ENCODE measurements at regions not wholly inside any gene's neighbourhood (a gene's known extent, or its start where the extent isn't known, plus 50 kb on each side); places are given as distances from the start of the nearest gene placed in this dataset.

GRCh38 chr13:27004326-27004725 lies 167.3 kb downstream of the USP12 start:
- no peak overlapping the region for H3K27ac Mint-ChIP-seq (ENCODE audit: unreplicated experiment)
- peaks cover 30% of the 10 kb centered on the region for H3K4me1 Mint-ChIP-seq (ENCODE audit: low read depth, unreplicated experiment)
- no peak overlapping the region for H3K4me3 Mint-ChIP-seq (ENCODE audit: unreplicated experiment)
- peaks cover 19% of the 10 kb centered on the region for H3K27me3 Mint-ChIP-seq (ENCODE audit: unreplicated experiment)
- no peak for DNase-seq
- H3K9me3 Mint-ChIP-seq (ENCODE audit: unreplicated experiment): peaks cover 21% of the 10 kb centered on the region
- no peak for TF ChIP-seq CTCF (IDR thresholded peaks at IDR 0.05; ENCODE audit: partially characterized antibody, unreplicated experiment)
- H3K36me3 Mint-ChIP-seq (ENCODE audit: unreplicated experiment): peaks cover 4% of the 10 kb centered on the region

DNA sequence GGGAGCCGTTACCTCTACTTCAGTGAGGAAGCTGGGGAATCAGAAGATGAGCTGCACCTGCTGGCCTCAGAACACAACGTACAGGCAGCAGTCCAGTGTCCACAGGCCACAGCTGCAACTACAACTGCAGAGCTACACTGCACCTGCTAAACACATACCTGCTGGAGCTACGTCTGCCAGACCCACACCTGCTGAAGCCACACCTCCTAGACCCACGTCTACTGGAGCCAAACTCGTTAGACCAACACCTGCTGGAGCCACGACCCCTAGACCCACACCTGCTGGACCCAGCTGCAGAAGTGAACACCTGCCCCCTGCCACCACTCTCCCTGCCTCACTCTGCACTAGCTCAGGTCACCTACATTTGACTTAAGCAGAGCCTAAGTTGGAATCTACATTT lies 169.9 kb downstream of the USP12 start:
- H3K4me1 Mint-ChIP-seq (ENCODE audit: low read depth, unreplicated experiment): peaks cover 23% of the 10 kb centered on the region
- TF ChIP-seq CTCF (IDR thresholded peaks at IDR 0.05; ENCODE audit: partially characterized antibody, unreplicated experiment): no peak
- H3K36me3 Mint-ChIP-seq (ENCODE audit: unreplicated experiment): peaks cover 4% of the 10 kb centered on the region
- no peak overlapping the region for H3K27ac Mint-ChIP-seq (ENCODE audit: unreplicated experiment)
- no peak for DNase-seq
- no peak overlapping the region for H3K4me3 Mint-ChIP-seq (ENCODE audit: unreplicated experiment)
- H3K9me3 Mint-ChIP-seq (ENCODE audit: unreplicated experiment): peaks cover 12% of the 10 kb centered on the region
- H3K27me3 Mint-ChIP-seq (ENCODE audit: unreplicated experiment): peaks cover 14% of the 10 kb centered on the region

DNA sequence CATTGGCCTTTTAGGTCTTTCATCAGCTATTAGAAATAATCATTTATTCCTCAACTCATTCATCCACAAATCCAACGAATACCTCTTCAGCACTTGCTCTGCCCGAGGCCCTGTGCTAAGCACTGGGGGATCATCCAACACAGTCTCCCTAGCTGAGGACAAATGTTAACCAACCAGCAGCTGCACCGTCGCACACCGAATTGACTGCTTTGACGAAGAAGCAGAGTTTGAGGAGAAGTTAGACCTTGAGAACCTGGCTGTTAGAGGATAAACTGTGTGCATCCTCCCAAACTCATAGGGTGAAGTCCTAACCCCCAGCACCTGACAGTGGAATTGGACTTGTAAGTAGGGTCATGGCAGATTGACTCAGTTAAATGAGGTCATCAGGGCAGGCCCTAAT lies 170.9 kb downstream of the USP12 start:
- DNase-seq: no peak
- peaks cover 10% of the 10 kb centered on the region for H3K9me3 Mint-ChIP-seq (ENCODE audit: unreplicated experiment)
- peaks cover 11% of the 10 kb centered on the region for H3K27me3 Mint-ChIP-seq (ENCODE audit: unreplicated experiment)
- TF ChIP-seq CTCF (IDR thresholded peaks at IDR 0.05; ENCODE audit: partially characterized antibody, unreplicated experiment): no peak
- H3K27ac Mint-ChIP-seq (ENCODE audit: unreplicated experiment): no peak overlapping the region
- H3K36me3 Mint-ChIP-seq (ENCODE audit: unreplicated experiment): peaks cover 4% of the 10 kb centered on the region
- peaks cover 20% of the 10 kb centered on the region for H3K4me1 Mint-ChIP-seq (ENCODE audit: low read depth, unreplicated experiment)
- H3K4me3 Mint-ChIP-seq (ENCODE audit: unreplicated experiment): no peak overlapping the region

GRCh38 chr13:26999499-26999898 lies 172.1 kb downstream of the USP12 start:
- no peak overlapping the region for H3K27ac Mint-ChIP-seq (ENCODE audit: unreplicated experiment)
- H3K9me3 Mint-ChIP-seq (ENCODE audit: unreplicated experiment): peaks cover 9% of the 10 kb centered on the region
- H3K4me1 Mint-ChIP-seq (ENCODE audit: low read depth, unreplicated experiment): peaks cover 10% of the 10 kb centered on the region
- H3K36me3 Mint-ChIP-seq (ENCODE audit: unreplicated experiment): peaks cover 4% of the 10 kb centered on the region
- H3K4me3 Mint-ChIP-seq (ENCODE audit: unreplicated experiment): no peak overlapping the region
- peaks cover 4% of the 10 kb centered on the region for H3K27me3 Mint-ChIP-seq (ENCODE audit: unreplicated experiment)
- TF ChIP-seq CTCF (IDR thresholded peaks at IDR 0.05; ENCODE audit: partially characterized antibody, unreplicated experiment): no peak
- DNase-seq: no peak

GRCh38 chr13:26998292-26998691 lies 173.3 kb downstream of the USP12 start:
- H3K27me3 Mint-ChIP-seq (ENCODE audit: unreplicated experiment): no peaks in the 10 kb centered on the region
- H3K9me3 Mint-ChIP-seq (ENCODE audit: unreplicated experiment): peaks cover 5% of the 10 kb centered on the region
- DNase-seq: no peak
- peaks cover 4% of the 10 kb centered on the region for H3K4me1 Mint-ChIP-seq (ENCODE audit: low read depth, unreplicated experiment)
- H3K36me3 Mint-ChIP-seq (ENCODE audit: unreplicated experiment): peaks cover 4% of the 10 kb centered on the region
- no peak overlapping the region for H3K4me3 Mint-ChIP-seq (ENCODE audit: unreplicated experiment)
- no peak for TF ChIP-seq CTCF (IDR thresholded peaks at IDR 0.05; ENCODE audit: partially characterized antibody, unreplicated experiment)
- no peak overlapping the region for H3K27ac Mint-ChIP-seq (ENCODE audit: unreplicated experiment)
